Cardiac muscle cell (in vitro differentiated cells and primary cell): ENCODE measurements at regions not wholly inside any gene's neighbourhood (a gene's known extent, or its start where the extent isn't known, plus 50 kb on each side); places are given as distances from the start of the nearest gene placed in this dataset.

Source experiments
- DNase-seq, 2 donors: peaks; one replicate each; pipeline versions ENCODE4 v3.0.0 to v3.0.0-alpha.2; 2010 to 2017; ENCODE audit warnings: low read depth in 1 of 2, low spot score in 1 of 2
- H3K27ac ChIP-seq: fragments of 200-600 bp; sonication (generic); 2 replicates; pipeline ENCODE4 v1.5.1; 2016
- H3K27me3 ChIP-seq: fragments of 200-600 bp; sonication (generic); 2 replicates; pipeline ENCODE4 v1.6.0; 2016; ENCODE audit warnings: control low read depth
- H3K36me3 ChIP-seq: fragments of 200-600 bp; sonication (generic); 2 replicates; pipeline ENCODE4 v1.5.1; 2016; ENCODE audit warnings: control low read depth
- H3K4me1 ChIP-seq: fragments of 200-600 bp; sonication (generic); 2 replicates; pipeline ENCODE4 v1.8.1; 2017; ENCODE audit warnings: low read depth, mild to moderate bottlenecking, mixed run types
- H3K4me3 ChIP-seq: fragments of 200-600 bp; sonication (generic); 2 replicates; pipeline ENCODE4 v1.5.1; 2016; ENCODE audit warnings: mild to moderate bottlenecking
- H3K9me3 ChIP-seq: fragments of 200-600 bp; sonication (generic); 2 replicates; pipeline ENCODE4 v1.5.1; 2017; ENCODE audit warnings: low read depth, mild to moderate bottlenecking, control low read depth
- TF ChIP-seq, protein P1 (sequence below): IDR thresholded peaks from 2 replicates; pipeline ENCODE4 v1.5.1; 2012; ENCODE audit warnings: low read depth, mild to moderate bottlenecking, low read length

DNA sequence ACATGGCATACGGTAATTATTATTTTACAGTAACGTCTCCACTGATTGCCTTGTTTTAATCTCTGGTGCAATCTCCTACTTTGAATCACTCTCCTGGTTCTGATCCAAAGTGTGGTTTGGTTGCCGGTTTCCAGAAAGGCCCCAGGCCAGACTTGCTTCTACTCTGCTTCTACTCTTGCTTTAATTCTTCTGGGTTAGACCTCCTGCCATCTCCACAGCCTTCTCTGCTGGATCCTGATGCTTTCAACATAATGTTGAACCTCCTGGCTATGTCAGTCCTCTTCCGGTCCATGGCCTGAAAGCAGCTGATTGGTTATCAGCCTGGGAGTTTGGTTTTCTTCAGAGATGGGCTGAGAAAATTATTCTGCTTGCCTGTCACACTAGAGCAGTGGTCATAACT lies 266.5 kb upstream of the RIMS1 start:
- Histone ChIP-seq H3K4me1 (no peaks in the 10 kb centered on the region), H3K27ac (no peak overlapping the region), H3K27me3 (no peaks in the 10 kb centered on the region), H3K4me3 (no peak overlapping the region), H3K9me3 (no peaks in the 10 kb centered on the region), H3K36me3 (no peaks in the 10 kb centered on the region)
- peak in 1 of 2 donors; percentile 2 for DNase-seq
- TF ChIP-seq, protein P1, sequence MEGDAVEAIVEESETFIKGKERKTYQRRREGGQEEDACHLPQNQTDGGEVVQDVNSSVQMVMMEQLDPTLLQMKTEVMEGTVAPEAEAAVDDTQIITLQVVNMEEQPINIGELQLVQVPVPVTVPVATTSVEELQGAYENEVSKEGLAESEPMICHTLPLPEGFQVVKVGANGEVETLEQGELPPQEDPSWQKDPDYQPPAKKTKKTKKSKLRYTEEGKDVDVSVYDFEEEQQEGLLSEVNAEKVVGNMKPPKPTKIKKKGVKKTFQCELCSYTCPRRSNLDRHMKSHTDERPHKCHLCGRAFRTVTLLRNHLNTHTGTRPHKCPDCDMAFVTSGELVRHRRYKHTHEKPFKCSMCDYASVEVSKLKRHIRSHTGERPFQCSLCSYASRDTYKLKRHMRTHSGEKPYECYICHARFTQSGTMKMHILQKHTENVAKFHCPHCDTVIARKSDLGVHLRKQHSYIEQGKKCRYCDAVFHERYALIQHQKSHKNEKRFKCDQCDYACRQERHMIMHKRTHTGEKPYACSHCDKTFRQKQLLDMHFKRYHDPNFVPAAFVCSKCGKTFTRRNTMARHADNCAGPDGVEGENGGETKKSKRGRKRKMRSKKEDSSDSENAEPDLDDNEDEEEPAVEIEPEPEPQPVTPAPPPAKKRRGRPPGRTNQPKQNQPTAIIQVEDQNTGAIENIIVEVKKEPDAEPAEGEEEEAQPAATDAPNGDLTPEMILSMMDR = no peak

DNA sequence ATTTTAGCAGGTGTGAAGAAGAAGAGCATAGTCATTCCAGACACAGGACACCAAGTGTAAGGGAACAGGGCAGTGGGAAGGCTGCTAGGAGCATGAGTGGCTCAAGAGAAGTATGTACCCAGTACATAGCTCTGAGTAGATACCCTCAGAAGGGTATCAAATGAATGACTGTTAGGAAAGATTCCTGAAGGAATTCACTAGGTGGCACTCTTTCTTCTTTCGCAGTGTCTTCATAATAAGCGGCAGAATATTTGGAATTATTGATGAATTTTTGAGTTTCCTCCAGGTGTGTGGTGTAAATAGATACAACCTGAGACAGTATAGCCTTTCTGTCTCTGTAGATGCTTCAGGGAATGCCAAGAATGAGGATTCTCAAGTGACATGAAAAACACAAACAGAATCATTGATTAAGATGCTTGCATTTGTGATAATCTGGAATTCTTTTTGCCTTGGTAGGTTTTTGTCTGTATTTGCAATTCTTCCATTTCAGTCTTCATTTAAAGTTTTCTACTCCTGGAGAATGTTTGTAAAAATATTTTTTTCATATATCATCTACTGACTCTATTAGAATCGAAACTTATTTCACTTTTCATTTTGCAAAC lies 264.3 kb upstream of the RIMS1 start:
- H3K27me3 ChIP-seq = no peaks in the 10 kb centered on the region
- TF ChIP-seq, protein P1 = peak; percentile 55
- DNase-seq = peak; percentile 13 to 43
- H3K27ac ChIP-seq = no peak overlapping the region
- no peaks in the 10 kb centered on the region for H3K36me3 ChIP-seq
- no peaks in the 10 kb centered on the region for H3K9me3 ChIP-seq
- H3K4me1 ChIP-seq = no peaks in the 10 kb centered on the region
- no peak overlapping the region for H3K4me3 ChIP-seq

DNA sequence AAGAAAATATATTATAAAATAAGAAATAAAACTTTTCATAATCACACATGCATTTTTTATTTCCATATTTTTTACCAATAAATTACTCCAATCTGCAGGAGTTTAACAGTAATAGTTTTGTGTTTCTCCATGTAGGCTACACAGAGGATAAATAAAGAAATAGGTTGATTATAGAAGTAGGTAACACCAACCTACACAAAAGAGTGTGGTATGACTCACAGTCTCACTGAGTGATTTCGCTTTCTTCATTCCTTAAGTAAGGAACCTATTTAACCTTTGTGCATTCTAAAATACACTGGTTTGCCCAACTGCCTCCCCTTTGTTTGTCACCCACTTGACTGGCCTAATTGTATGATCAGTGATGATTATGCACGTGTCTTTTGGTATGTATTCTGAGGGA lies 244.2 kb upstream of the RIMS1 start:
- TF ChIP-seq, protein P1 = no peak
- Histone ChIP-seq H3K4me1 (no peaks in the 10 kb centered on the region), H3K9me3 (no peaks in the 10 kb centered on the region), H3K36me3 (no peaks in the 10 kb centered on the region), H3K27me3 (no peaks in the 10 kb centered on the region), H3K27ac (no peak overlapping the region), H3K4me3 (no peak overlapping the region)
- DNase-seq = no peak

DNA sequence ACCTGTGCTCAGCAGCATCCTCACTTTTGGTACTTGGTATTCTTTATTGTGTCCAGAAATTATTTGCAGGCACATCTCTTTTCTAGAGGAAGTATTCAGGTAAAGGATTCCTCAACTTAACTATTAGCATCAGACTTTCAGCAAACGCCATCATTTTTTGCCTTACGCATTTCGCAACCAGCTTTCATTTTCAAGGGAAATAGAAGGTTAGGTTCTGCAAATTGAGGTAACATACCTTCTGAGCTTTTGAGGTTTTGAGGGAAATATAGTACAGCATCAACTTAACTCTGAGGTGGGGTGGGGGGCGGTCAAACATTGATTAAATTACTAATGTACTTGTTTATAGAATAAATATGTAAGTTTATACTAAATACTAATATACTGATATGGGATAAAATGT lies 243.6 kb upstream of the RIMS1 start:
- no peaks in the 10 kb centered on the region for H3K27me3 ChIP-seq
- DNase-seq = no peak
- no peak overlapping the region for H3K27ac ChIP-seq
- TF ChIP-seq, protein P1 = no peak
- H3K4me3 ChIP-seq = no peak overlapping the region
- no peaks in the 10 kb centered on the region for H3K36me3 ChIP-seq
- H3K4me1 ChIP-seq = no peaks in the 10 kb centered on the region
- no peaks in the 10 kb centered on the region for H3K9me3 ChIP-seq

DNA sequence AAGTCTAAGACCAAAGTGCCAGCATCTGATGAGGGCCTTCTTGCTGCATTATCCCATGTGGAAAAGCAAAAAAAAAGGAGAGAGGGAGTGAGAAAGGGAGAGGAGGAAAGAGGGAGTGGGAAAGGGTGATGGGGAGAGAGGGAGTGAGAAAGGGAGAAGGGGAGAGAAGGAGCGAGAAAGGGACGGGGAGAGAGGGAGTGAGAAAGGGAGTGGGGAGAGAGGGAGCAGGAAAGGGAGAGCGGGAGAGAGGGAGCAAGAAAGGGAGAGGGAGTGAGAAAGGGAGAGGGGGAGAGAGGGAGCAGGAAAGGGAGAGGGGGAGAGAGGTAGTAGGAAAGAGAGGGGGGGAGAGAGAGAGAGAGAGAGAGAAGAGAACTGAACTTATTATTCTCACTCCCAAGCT lies 241.1 kb upstream of the RIMS1 start:
- Histone ChIP-seq H3K27me3 (no peaks in the 10 kb centered on the region), H3K4me3 (no peak overlapping the region), H3K36me3 (no peaks in the 10 kb centered on the region), H3K27ac (no peak overlapping the region), H3K4me1 (no peaks in the 10 kb centered on the region), H3K9me3 (no peaks in the 10 kb centered on the region)
- TF ChIP-seq, protein P1 = no peak
- DNase-seq = no peak

DNA sequence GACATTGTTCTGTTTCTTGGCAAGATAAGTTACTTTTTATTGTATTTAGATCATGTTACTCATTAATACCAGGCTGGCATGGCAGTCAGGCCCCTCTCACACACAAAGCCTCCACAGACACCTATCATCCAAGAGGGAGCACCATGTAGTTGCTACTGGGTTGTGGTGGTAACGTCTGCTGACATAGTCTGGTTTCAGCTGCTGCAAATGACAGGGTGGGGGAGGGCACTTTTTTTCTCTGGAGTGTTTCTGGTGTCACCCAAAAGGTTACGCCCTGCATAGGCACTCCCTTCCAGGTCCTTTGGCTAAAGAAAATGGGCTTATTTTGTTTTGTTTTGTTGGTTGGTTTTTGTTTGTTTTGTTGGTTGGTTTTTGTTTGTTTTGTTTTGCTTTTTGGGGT lies 236.4 kb upstream of the RIMS1 start:
- Histone ChIP-seq H3K4me1 (no peaks in the 10 kb centered on the region), H3K36me3 (no peaks in the 10 kb centered on the region), H3K4me3 (no peak overlapping the region), H3K27ac (no peak overlapping the region), H3K9me3 (no peaks in the 10 kb centered on the region), H3K27me3 (no peaks in the 10 kb centered on the region)
- TF ChIP-seq, protein P1 = no peak
- no peak for DNase-seq
